T-helper 2 cell treated with Interferon-gamma antibody and Interleukin-4, amounts not matched to agents 5 μg/mL and 100 μg/mL, for 36 hours (primary cell): ENCODE measurements at regions not wholly inside any gene's neighbourhood (a gene's known extent, or its start where the extent isn't known, plus 50 kb on each side); places are given as distances from the start of the nearest gene placed in this dataset.
"Not testable (repeated sequence)": the region's sequence is repeated elsewhere in the genome, so short reads cannot be mapped to it uniquely, and the experiment has no call there.

Experiments used
- DNase-seq: peaks from one replicate; pipeline ENCODE4 v3.0.0; 2021; ENCODE audit warnings: low spot score
- H3K27ac Mint-ChIP-seq: one replicate; pipeline ENCODE4 v1.8.0; 2021; ENCODE audit warnings: mild to moderate bottlenecking, mixed read lengths
- H3K27me3 Mint-ChIP-seq: one replicate; pipeline ENCODE4 v1.8.0; 2021; ENCODE audit warnings: low read depth, mixed read lengths
- H3K36me3 Mint-ChIP-seq: one replicate; pipeline ENCODE4 v1.8.0; 2021; ENCODE audit warnings: low read depth, mixed read lengths
- H3K4me1 Mint-ChIP-seq: one replicate; pipeline ENCODE4 v1.8.0; 2021; ENCODE audit warnings: low read depth, mixed read lengths
- H3K4me3 Mint-ChIP-seq: one replicate; pipeline ENCODE4 v1.8.0; 2022; ENCODE audit warnings: mild to moderate bottlenecking, moderate library complexity, mixed read lengths
- H3K9me3 Mint-ChIP-seq: one replicate; pipeline ENCODE4 v1.8.0; 2021; ENCODE audit warnings: mixed read lengths

DNA sequence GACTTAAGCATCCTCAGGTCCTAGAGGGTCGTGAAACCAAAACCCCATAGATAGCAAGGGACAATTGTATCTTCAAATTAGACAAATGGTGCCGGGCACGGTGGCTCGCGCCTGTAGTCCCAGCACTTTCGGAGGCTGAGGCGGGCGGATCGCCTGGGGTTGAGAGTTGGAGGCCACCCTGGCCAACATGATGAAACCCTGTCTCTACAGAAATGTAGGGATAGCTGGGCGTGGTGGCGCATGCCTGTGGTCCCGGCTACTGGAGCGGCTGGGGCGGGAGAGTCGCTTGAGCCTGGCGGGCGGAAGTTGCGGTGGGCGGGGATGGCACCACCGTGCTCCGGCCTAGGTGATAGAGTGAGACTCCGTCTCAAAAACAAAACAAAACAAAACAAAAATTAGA lies 780.6 kb downstream of the BRINP3 start:
- DNase-seq: no peak
- H3K27ac Mint-ChIP-seq: no peak overlapping the region
- no peaks in the 10 kb centered on the region for H3K27me3 Mint-ChIP-seq
- no peak overlapping the region for H3K4me3 Mint-ChIP-seq
- H3K9me3 Mint-ChIP-seq: peaks cover 13% of the 10 kb centered on the region
- no peaks in the 10 kb centered on the region for H3K36me3 Mint-ChIP-seq
- H3K4me1 Mint-ChIP-seq: no peaks in the 10 kb centered on the region

DNA sequence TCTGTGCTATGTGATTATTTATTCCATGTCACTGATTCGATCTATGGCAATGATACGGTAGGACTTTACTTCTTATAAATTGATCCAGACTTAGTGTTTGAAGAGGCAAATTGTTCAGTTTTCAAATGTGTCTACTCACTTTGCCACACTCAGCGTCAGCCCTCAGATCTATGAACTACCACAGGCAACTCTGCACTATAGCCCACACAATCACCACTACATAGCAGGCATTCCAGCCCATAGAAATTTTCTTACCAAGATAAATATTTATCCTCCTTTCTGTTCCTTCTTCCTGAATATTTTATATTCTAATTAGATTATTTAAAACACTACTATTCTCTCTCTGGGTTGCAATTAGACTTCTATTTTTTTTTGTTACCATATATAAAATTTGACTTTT lies 776.1 kb downstream of the BRINP3 start:
- Mint-ChIP-seq H3K4me1 (no peaks in the 10 kb centered on the region), H3K36me3 (no peaks in the 10 kb centered on the region), H3K27me3 (no peaks in the 10 kb centered on the region), H3K9me3 (peaks cover 11% of the 10 kb centered on the region), H3K4me3 (no peak overlapping the region), H3K27ac (no peak overlapping the region)
- no peak for DNase-seq

DNA sequence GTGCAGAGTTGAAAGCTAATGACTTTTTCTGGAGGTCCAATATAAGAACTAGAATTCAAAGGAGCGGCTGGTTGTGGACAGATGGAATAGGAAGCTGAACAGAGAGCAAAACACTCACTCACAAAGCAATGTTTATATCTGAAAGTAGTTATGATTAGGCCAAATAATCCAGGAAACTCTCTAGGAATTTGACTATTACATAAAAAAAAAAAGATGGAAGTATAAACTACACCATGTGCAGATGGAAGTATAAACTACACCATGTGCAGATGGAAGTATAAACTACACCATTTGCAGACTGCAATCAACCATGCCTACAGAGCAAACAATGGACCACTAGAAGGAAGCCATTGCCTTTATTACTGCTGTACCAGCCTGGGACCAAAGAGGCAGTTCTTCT lies 771.1 kb downstream of the BRINP3 start:
- Mint-ChIP-seq H3K27me3 (no peaks in the 10 kb centered on the region), H3K36me3 (no peaks in the 10 kb centered on the region), H3K4me3 (no peak overlapping the region), H3K27ac (no peak overlapping the region), H3K9me3 (peaks cover 18% of the 10 kb centered on the region), H3K4me1 (no peaks in the 10 kb centered on the region)
- no peak for DNase-seq

DNA sequence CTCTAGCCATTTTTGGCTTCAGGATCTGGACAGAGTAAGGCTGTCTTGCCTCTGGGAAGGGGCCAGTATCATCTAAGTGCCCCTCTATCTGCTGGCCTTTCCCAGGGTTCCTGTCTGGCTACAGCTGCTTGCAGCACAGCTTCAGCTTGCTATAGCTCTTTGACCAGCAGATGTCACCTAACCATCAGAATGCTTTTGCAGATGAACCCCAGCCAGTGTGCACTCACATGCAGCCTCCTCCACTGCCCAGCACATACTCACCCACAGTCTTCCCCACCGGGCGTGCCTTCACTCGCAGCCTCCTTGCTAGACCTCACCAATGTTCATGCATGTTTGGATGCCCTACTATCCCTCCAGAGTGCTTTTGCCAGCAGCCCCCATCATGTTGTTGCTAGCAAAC lies 769.0 kb downstream of the BRINP3 start:
- Mint-ChIP-seq H3K4me3 (no peak overlapping the region), H3K4me1 (no peaks in the 10 kb centered on the region), H3K9me3 (peaks cover 29% of the 10 kb centered on the region), H3K27ac (no peak overlapping the region), H3K36me3 (no peaks in the 10 kb centered on the region), H3K27me3 (no peaks in the 10 kb centered on the region)
- DNase-seq: no peak

DNA sequence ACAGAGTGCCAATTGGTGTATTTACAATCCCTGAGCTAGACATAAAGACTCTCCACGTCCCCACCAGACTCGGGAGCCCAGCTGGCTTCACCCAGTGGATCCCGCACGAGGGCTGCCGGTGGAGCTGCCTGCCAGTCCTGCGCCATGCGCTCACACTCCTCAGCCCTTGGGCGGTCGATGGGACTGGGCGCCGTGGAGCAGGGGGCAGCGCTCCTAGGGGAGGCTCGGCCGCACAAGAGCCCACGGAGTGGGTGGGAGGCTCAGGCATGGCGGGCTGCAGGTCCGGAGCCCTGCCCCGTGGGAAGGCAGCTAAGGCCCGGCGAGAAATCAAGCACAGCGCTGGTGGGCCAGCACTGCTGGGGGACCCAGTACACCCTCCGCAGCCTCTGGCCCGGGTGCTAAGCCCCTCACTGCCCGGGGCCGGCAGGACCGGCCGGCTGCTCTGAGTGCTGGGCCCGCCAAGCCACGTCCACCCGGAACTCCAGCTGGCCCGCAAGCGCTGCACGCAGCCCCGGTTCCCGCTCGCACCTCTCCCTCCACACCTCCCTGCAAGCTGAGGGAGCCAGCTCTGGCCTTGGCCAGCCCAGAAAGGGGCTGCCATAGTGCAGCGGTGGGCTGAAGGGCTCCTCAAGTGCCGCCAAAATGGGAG lies 759.4 kb downstream of the BRINP3 start:
- not testable (repeated sequence) for H3K36me3 Mint-ChIP-seq, H3K27me3 Mint-ChIP-seq, H3K27ac Mint-ChIP-seq, H3K4me1 Mint-ChIP-seq, H3K4me3 Mint-ChIP-seq, DNase-seq
- H3K9me3 Mint-ChIP-seq: peaks cover 16% of the 10 kb centered on the region

DNA sequence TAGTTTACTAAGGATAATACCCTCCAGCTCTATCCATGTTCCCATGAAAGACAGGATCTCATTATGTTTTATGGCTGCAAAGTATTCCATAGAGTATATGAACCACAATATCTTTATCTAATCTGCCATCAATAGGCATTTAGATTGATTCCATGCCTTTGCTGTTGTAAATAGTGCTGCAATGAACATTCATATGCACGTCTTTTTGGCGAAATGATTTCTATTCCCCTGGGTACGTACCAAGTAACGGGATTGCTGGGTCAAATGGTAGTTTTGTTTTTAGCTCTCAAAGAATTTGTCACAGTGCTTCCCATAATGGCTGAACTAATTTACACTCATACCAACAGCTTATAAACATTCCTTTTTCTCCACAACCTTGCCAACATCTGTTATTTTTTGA lies 750.9 kb downstream of the BRINP3 start:
- H3K27me3 Mint-ChIP-seq: no peaks in the 10 kb centered on the region
- H3K9me3 Mint-ChIP-seq: peaks cover 29% of the 10 kb centered on the region
- H3K4me3 Mint-ChIP-seq: no peak overlapping the region
- H3K36me3 Mint-ChIP-seq: no peaks in the 10 kb centered on the region
- H3K4me1 Mint-ChIP-seq: no peaks in the 10 kb centered on the region
- no peak overlapping the region for H3K27ac Mint-ChIP-seq
- no peak for DNase-seq

DNA sequence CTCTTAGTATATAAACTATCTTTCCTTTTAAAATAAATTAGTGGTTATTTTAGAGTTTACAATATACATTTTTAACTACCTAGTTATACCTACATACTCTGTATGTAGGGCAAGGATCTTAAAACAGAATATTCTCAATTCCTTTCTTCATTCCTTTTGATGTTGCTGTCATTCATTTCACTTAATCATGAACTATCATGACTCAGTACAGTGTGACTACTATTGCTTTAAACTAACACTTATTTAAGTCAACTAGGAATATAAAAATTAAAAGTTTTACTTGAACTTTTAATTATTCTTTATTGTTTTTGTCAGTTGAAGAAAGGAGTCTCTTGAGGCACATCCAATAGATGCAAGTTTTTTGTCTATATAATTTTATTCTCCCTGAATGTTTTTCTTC lies 726.4 kb downstream of the BRINP3 start:
- Mint-ChIP-seq H3K27me3 (no peaks in the 10 kb centered on the region), H3K4me1 (no peaks in the 10 kb centered on the region), H3K4me3 (no peak overlapping the region), H3K36me3 (no peaks in the 10 kb centered on the region), H3K27ac (no peak overlapping the region), H3K9me3 (peaks cover 7% of the 10 kb centered on the region)
- no peak for DNase-seq

DNA sequence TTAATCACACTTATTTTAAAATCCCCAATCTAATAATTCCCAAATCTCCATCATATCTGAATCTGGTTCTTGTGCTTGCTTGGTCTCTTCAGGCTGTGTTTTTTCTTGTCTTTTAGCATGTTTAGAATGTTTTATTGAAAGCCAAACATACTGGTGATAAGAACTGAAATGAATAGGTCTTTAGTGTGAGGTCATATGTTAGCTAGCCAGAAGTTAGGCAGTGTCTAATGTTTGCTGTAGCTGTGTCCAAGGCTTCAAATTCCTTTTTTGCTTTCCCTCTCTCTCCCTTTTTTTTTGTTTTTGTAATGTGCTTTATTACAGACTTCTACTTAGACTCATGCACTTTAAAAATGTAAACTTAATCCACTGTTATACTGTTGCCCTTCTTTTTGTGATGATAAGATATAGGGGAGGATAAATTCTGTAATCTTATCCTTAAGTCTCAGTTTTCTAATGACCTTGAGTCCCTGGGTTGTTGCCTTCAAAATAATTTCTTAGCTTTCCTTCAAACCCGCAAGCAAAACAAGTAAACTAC lies 725.1 kb downstream of the BRINP3 start:
- Mint-ChIP-seq H3K27ac (no peak overlapping the region), H3K9me3 (peaks cover 10% of the 10 kb centered on the region)

DNA sequence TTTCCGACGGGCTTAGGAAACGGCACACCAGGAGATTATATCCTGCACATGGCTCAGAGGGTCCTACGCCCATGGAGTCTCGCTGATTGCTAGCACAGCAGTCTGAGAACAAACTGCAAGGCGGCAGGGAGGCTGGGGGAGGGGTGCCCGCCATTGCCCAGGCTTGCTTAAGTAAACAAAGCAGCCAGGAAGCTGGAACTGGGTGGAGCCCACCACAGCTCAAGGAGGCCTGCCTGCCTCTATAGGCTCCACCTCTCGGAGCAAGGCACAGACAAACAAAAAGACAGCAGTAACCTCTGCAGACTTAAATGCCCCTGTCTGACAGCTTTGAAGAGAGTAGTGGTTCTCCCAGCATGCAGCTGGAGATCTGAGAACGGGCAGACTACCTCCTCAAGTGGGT lies 722.6 kb downstream of the BRINP3 start:
- H3K36me3 Mint-ChIP-seq, DNase-seq, H3K27ac Mint-ChIP-seq, H3K27me3 Mint-ChIP-seq, H3K4me3 Mint-ChIP-seq, H3K4me1 Mint-ChIP-seq: not testable (repeated sequence)
- H3K9me3 Mint-ChIP-seq: peaks cover 11% of the 10 kb centered on the region

More for the DNA sequence above, 725.1 kb downstream of the BRINP3 start:
- DNase-seq: no peak
- Mint-ChIP-seq H3K4me1 (no peaks in the 10 kb centered on the region), H3K4me3 (no peak overlapping the region), H3K27me3 (no peaks in the 10 kb centered on the region), H3K36me3 (no peaks in the 10 kb centered on the region)

DNA sequence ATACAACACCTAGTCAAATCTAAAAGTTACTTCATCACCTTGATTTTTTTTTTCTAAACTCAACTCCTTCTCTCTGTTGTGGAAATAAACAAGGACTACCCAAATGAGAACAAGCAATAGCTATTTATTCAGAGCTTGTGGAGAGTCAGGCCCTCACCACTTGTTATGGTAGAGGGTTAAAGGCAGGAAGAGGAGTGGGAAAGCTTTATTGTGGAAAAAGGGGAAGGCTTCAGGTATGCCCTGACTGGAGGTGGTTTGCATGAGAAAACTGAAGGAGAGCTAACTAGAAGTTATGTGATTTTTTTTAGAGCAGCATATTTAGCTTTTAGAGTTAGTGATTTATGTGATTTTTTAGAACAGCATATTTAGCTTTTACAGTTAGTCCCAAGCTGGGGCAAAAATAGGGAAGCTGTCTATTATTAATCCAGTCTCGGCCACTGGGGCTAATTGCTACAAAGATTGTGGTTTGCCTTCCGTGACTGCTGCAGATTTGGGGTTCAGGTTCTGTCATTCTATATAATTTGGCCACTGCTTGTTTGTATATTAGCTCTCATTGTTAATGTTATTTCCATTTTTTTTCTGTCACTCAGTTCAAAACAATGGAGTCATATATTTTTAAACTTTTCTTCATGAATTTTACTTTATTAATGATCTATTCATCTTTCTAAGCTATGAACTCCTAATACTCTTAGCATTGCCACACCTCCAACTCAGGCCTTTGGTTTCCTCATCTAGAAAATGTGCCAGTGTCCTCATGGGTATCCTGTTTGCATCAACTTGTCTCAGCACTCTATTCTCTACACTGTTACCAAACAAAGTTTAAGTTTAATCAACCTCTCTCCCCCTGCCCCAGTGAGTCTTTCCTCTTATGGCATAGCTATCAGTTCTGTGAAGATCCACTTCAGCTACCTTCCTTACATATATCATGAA lies 713.0 kb downstream of the BRINP3 start:
- no peak overlapping the region for H3K27ac Mint-ChIP-seq
- H3K4me1 Mint-ChIP-seq: no peaks in the 10 kb centered on the region
- no peak for DNase-seq
- H3K9me3 Mint-ChIP-seq: peaks cover 35% of the 10 kb centered on the region
- no peak overlapping the region for H3K4me3 Mint-ChIP-seq
- no peaks in the 10 kb centered on the region for H3K27me3 Mint-ChIP-seq
- no peaks in the 10 kb centered on the region for H3K36me3 Mint-ChIP-seq

DNA sequence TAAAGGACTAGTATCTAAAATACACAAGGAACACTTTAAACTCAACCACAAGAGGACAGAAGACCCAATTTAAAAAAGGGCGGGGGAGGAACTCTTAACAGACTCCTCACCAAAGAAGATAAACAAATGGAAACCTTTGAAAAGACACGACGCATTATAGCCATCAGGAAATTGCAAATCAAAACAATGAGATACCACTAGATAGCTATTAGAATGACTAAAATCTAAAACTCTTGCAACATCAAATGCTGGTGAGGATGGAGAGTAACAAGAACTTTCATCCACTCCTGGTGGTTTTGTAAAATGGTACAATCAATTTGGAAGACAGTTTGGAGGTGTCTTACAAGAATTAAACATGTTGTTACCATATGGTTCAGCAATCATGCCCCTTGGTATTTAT lies 708.2 kb downstream of the BRINP3 start:
- H3K27ac Mint-ChIP-seq: no peak overlapping the region
- H3K27me3 Mint-ChIP-seq: no peaks in the 10 kb centered on the region
- no peak overlapping the region for H3K4me3 Mint-ChIP-seq
- H3K9me3 Mint-ChIP-seq: peaks cover 25% of the 10 kb centered on the region
- no peaks in the 10 kb centered on the region for H3K36me3 Mint-ChIP-seq
- no peak for DNase-seq
- H3K4me1 Mint-ChIP-seq: no peaks in the 10 kb centered on the region

DNA sequence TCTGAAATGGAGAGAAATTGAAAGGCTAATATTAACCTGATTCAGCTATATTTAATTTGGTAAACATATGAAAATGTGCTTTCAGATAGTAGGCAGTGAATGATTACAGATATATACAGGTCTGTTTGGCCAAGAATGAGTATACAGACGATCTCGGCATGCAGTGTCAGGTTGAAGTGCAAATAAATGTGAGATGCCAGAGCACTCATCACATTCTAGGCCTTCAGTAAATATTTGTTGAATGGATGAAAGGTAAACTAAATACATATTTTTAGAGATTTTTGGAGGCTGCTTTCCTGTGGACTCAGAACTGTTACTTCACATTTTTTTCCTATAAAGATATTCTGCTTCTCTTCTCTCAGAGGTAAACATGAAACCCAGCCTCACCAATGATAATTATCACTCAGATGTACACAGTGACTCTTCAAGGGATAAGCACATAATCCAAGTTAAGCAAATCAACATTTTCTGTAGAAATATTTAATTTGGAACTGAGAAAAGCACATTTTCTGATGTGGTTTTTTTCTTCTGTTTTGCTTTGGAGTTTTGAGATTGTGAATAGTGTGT lies 702.9 kb downstream of the BRINP3 start:
- Mint-ChIP-seq H3K4me3 (no peak overlapping the region), H3K4me1 (no peaks in the 10 kb centered on the region), H3K27ac (no peak overlapping the region), H3K27me3 (no peaks in the 10 kb centered on the region), H3K36me3 (no peaks in the 10 kb centered on the region), H3K9me3 (peaks cover 14% of the 10 kb centered on the region)
- DNase-seq: no peak

DNA sequence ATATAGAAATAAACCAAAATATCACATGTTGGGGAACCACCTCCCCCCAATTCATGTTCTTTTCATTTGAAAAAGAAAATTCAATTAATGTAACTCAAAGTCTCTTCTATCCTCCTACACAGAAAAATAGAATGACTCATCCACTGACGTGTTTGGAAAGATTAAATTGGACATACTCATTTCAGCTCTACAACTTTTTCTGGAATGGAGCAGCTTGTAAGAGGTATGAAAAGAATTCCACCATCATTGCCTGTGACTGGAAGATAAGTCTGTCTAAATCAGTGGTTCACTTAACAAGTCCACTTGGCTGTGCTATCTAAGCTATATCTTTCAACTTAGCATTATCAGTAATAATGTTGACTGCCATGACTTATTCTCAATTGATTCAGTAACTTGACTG lies 702.3 kb downstream of the BRINP3 start:
- no peak for DNase-seq
- Mint-ChIP-seq H3K27ac (no peak overlapping the region), H3K9me3 (peaks cover 13% of the 10 kb centered on the region), H3K4me3 (no peak overlapping the region), H3K27me3 (no peaks in the 10 kb centered on the region), H3K36me3 (no peaks in the 10 kb centered on the region), H3K4me1 (no peaks in the 10 kb centered on the region)

DNA sequence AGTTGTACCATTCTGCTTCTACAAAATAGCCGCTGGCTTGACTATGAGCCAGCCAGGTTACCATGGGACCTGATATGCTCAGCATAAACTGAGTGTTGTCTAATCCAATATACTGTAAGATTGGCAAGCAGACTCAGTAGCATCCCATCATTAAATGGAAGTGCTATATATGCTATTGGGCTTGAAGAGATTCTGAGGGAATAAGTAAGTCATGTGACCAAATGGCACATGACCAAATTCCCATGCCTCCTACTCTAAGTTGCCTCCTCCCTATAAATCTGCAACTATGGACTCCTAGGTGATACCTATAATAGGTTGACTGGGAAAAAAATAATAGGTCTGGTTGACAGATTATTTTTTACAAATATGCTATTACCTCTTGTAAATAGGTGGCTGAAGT lies 698.6 kb downstream of the BRINP3 start:
- Mint-ChIP-seq H3K9me3 (peaks cover 13% of the 10 kb centered on the region), H3K27ac (no peak overlapping the region), H3K27me3 (no peaks in the 10 kb centered on the region), H3K4me3 (no peak overlapping the region), H3K36me3 (no peaks in the 10 kb centered on the region), H3K4me1 (no peaks in the 10 kb centered on the region)
- DNase-seq: no peak
